ACC112 (cell line): ENCODE measurements at regions not wholly inside any gene's neighbourhood (a gene's known extent, or its start where the extent isn't known, plus 50 kb on each side); places are given as distances from the start of the nearest gene placed in this dataset.
A peak's percentile ranks its signal among the peaks of the same experiment; 100 is the strongest.

Experiments
- H2AFZ ChIP-seq: fragments of 200-600 bp; sonication (generic); one replicate; pipeline ENCODE4 v1.6.0; 2017; ENCODE audit warnings: antibody characterized with exemption, low read length; ENCODE audit not compliant: unreplicated experiment
- H3K27ac ChIP-seq: fragments of 200-600 bp; sonication (generic); 2 replicates; pipeline ENCODE4 v1.5.1; 2014; ENCODE audit warnings: low read depth, mild to moderate bottlenecking, antibody characterized with exemption, low read length, moderate library complexity
- H3K27me3 ChIP-seq: fragments of 200-600 bp; sonication (generic); 2 replicates; pipeline ENCODE4 v1.6.1; 2014; ENCODE audit warnings: mild to moderate bottlenecking, antibody characterized with exemption, low read length, moderate library complexity, mixed read lengths; ENCODE audit not compliant: insufficient read depth
- H3K36me3 ChIP-seq: fragments of 200-600 bp; sonication (generic); 2 replicates; pipeline ENCODE4 v1.6.1; 2016; ENCODE audit warnings: mild to moderate bottlenecking, antibody characterized with exemption, low read length, moderate library complexity, mixed read lengths; ENCODE audit not compliant: insufficient read depth
- H3K4me1 ChIP-seq: fragments of 200-600 bp; sonication (generic); one replicate; pipeline ENCODE4 v1.6.1; 2016; ENCODE audit warnings: low read length, mixed read lengths; ENCODE audit not compliant: insufficient read depth, unreplicated experiment, control insufficient read depth
- H3K4me3 ChIP-seq: fragments of 200-600 bp; sonication (generic); 2 replicates; pipeline ENCODE4 v1.5.1; 2014; ENCODE audit warnings: mild to moderate bottlenecking, low read depth, low read length
- H3K79me2 ChIP-seq: fragments of 200-600 bp; sonication (generic); one replicate; pipeline ENCODE4 v1.6.0; 2016; ENCODE audit warnings: low read length; ENCODE audit not compliant: control insufficient read depth, unreplicated experiment, insufficient read depth

- Histone ChIP-seq H3K4me3 (no peak overlapping the region), H3K79me2 (no peaks in the 10 kb centered on the region), H2AFZ (no peak overlapping the region), H3K36me3 (no peaks in the 10 kb centered on the region), H3K27ac (no peak overlapping the region), H3K4me1 (no peaks in the 10 kb centered on the region), H3K27me3 (no peaks in the 10 kb centered on the region)
Observed at GRCh38 chr9:108130905-108131304, 641.3 kb upstream of the KLF4 start.

- no peaks in the 10 kb centered on the region for H3K36me3 ChIP-seq
- no peak overlapping the region for H3K27ac ChIP-seq
Observed at GRCh38 chr9:108125625-108126024, 636.1 kb upstream of the KLF4 start.

DNA sequence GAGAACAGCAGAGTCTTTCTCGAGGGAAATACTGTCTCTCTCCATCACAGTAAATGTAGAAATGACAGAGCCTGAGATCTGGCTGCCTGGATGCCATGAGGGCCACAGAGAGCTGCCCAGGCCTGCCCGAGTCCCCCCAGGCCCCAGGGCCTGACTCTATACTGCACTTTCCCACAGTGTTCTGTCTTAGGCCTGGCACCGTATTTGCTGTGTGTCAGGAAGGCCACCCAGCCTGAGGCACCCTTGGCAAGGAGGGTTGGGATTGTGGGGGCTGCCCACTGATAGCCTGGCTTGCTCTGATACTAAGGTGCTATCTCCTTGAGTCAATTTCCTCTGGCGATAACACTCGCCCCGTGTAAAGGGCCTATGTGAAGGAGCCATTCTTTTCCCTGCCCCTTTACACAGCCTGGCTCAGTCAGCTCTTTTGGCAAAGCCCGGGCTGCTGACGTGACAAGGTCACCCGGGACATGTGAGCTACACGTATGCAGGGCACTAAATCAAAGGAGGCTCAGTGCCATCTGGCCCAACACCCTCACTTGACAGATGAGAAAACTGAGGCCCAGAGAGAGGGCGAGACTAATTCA lies 630.1 kb upstream of the KLF4 start:
- Histone ChIP-seq H3K79me2 (no peaks in the 10 kb centered on the region), H3K27me3 (no peaks in the 10 kb centered on the region), H3K36me3 (no peaks in the 10 kb centered on the region), H3K4me1 (no peaks in the 10 kb centered on the region), H3K4me3 (no peak overlapping the region), H3K27ac (no peak overlapping the region), H2AFZ (no peak overlapping the region)

More at GRCh38 chr9:108125625-108126024, 636.1 kb upstream of the KLF4 start:
- Histone ChIP-seq H3K27me3 (no peaks in the 10 kb centered on the region), H3K79me2 (no peaks in the 10 kb centered on the region), H2AFZ (no peak overlapping the region), H3K4me3 (no peak overlapping the region), H3K4me1 (no peaks in the 10 kb centered on the region)

DNA sequence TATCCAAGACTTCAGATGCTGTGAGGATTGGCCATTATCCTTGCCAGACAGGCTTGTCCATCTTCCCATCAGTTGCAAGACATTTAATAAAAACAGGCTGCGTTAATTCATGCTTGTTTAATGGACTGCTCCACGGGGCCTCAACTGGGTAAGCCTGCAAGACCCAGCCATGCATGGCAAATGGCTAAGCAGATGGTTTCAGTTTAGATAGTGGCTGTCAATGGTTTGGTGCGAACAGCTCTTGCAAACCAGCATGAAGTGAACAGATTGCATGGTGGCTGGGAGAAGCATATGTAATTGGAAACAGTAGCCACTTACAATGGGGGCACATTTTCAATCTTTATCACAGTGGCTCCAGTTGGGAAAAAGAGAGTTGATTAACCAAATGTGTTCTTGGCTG lies 628.2 kb upstream of the KLF4 start:
- H3K79me2 ChIP-seq = no peaks in the 10 kb centered on the region
- H3K36me3 ChIP-seq = no peaks in the 10 kb centered on the region
- H3K4me1 ChIP-seq = no peaks in the 10 kb centered on the region
- no peak overlapping the region for H2AFZ ChIP-seq
- no peak overlapping the region for H3K4me3 ChIP-seq
- H3K27me3 ChIP-seq = no peaks in the 10 kb centered on the region
- no peak overlapping the region for H3K27ac ChIP-seq

DNA sequence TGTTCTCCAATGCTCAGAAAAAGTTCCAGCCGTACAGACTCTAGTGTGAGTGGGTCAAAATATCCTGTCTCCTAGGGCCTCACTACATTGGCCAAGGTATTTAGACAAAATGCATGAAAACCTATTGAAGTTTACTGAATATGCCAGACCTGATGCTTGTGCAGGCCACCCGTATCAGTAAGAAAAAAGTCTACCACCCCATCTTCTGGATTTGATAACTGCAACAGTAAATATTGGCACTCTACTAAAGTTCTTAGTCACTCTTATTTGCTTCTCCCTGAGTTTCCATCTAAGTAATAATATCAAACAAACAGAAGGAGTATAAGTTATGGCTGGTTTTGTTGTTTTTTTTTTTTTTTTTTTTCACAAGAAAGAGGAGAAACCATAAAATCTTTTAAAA lies 627.7 kb upstream of the KLF4 start:
- H3K4me1 ChIP-seq = no peaks in the 10 kb centered on the region
- no peaks in the 10 kb centered on the region for H3K36me3 ChIP-seq
- no peaks in the 10 kb centered on the region for H3K79me2 ChIP-seq
- no peak overlapping the region for H2AFZ ChIP-seq
- H3K27ac ChIP-seq = no peak overlapping the region
- no peak overlapping the region for H3K4me3 ChIP-seq
- H3K27me3 ChIP-seq = no peaks in the 10 kb centered on the region

DNA sequence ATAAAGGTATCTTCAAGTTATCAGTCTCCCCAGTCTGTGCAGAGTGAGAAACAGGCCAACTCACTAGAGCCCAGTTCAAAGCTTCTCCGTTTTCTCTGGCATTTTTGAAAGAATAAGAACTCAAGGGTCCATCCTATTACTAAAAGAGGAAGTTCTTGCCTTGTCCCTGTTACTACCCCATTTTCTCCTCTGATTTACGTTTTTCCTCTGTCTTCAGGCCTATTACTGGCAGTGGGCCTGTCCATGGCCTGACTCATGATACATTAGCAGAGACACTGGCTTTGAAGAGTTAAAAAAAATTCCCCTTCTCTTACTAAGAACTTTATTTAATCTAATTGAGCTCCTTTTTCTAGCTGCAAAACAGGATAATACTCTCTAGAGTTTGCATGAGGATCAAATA lies 624.0 kb upstream of the KLF4 start:
- peaks cover 10% of the 10 kb centered on the region for H3K4me1 ChIP-seq
- H2AFZ ChIP-seq = no peak overlapping the region
- H3K79me2 ChIP-seq = no peaks in the 10 kb centered on the region
- H3K27ac ChIP-seq = no peak overlapping the region
- no peak overlapping the region for H3K4me3 ChIP-seq
- no peaks in the 10 kb centered on the region for H3K36me3 ChIP-seq
- H3K27me3 ChIP-seq = no peaks in the 10 kb centered on the region

GRCh38 chr9:108109927-108110690 lies 620.5 kb upstream of the KLF4 start:
- H3K4me1 ChIP-seq = peaks cover 14% of the 10 kb centered on the region
- no peak overlapping the region for H3K27ac ChIP-seq
- no peak overlapping the region for H3K4me3 ChIP-seq
- no peaks in the 10 kb centered on the region for H3K36me3 ChIP-seq
- no peaks in the 10 kb centered on the region for H3K79me2 ChIP-seq
- H2AFZ ChIP-seq = no peak overlapping the region
- no peaks in the 10 kb centered on the region for H3K27me3 ChIP-seq

GRCh38 chr9:108108852-108109448 lies 619.4 kb upstream of the KLF4 start:
- H2AFZ ChIP-seq = no peak overlapping the region
- peaks cover 14% of the 10 kb centered on the region for H3K4me1 ChIP-seq
- no peak overlapping the region for H3K27ac ChIP-seq
- no peaks in the 10 kb centered on the region for H3K79me2 ChIP-seq
- H3K36me3 ChIP-seq = no peaks in the 10 kb centered on the region
- H3K27me3 ChIP-seq = no peaks in the 10 kb centered on the region
- H3K4me3 ChIP-seq = no peak overlapping the region

DNA sequence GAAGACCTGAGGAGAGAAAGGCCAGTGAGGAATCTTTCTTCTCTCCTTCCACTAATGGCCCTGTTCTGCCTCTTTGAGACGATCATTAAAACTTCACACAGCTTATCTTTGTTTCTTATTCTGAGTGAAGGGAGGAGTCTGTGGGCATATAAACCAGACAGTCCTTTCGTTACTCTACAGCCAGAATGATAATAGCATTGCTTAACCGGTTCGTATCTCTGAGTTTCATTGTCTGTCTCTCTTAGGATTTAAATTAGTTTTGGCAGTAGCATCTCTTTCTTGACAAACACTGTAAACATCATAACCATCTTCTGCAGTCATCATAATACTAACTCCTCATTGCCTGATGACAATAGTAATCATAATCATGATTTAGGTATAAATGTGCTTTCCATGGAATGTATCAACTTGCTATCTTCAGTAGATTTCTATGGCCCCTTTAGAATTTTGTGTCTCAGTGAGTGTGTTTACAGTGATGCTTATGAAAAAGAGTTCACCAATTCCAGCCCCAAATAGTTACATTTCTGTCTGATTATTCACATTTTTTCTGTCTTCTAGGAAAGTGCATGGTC lies 618.8 kb upstream of the KLF4 start:
- H3K27me3 ChIP-seq = no peaks in the 10 kb centered on the region
- H3K4me3 ChIP-seq = no peak overlapping the region
- peaks cover 14% of the 10 kb centered on the region for H3K4me1 ChIP-seq
- H2AFZ ChIP-seq = peak overlapping the region; percentile 86
- H3K79me2 ChIP-seq = no peaks in the 10 kb centered on the region
- no peak overlapping the region for H3K27ac ChIP-seq
- no peaks in the 10 kb centered on the region for H3K36me3 ChIP-seq

- Histone ChIP-seq H3K4me1 (peaks cover 14% of the 10 kb centered on the region), H2AFZ (no peak overlapping the region), H3K27ac (no peak overlapping the region), H3K36me3 (no peaks in the 10 kb centered on the region), H3K27me3 (no peaks in the 10 kb centered on the region), H3K79me2 (no peaks in the 10 kb centered on the region), H3K4me3 (no peak overlapping the region)
Observed at GRCh38 chr9:108105885-108106284, 616.3 kb upstream of the KLF4 start.
